GM18502 (cell line): ENCODE measurements at regions not wholly inside any gene's neighbourhood (a gene's known extent, or its start where the extent isn't known, plus 50 kb on each side); places are given as distances from the start of the nearest gene placed in this dataset.

Source experiments
- ATAC-seq: cut with Tn5 transposase; IDR thresholded peaks from one replicate; pipeline ENCODE4 v1.9.1; 2021; ENCODE audit warnings: mild to moderate bottlenecking; ENCODE audit not compliant: unreplicated experiment, poor library complexity

DNA sequence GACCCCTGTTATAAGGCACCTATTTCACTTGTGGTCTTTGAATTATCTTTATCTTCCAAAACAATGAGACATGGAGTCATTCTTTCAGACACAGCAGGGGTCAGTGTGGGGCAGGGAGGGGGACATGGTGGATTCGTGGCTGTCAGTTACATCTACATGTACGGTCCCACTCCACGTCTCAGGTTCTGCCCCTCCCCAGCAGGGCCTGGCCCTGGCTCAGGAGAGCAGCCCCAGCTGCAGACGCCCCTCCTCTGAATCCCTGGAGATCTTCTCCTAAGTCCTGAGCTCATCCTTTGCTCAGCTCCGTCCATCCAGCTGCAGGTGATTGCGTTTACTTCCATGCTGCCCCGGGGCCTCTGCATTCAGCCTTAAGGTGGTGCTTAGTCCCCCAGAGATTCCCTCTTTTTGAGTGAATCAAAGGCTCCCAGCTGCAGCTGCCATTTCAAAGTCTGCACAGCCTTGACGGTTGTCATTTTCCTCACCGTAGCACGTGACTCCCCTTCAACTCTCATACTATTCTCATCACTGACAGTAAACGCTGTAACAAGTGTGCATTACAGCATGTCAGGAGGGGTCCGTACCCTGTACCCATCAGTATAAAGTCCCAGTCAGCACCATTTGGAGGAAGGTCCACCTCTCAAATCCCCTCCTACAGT is 113.4 kb upstream of the TCERG1L start:
- no peak for ATAC-seq

DNA sequence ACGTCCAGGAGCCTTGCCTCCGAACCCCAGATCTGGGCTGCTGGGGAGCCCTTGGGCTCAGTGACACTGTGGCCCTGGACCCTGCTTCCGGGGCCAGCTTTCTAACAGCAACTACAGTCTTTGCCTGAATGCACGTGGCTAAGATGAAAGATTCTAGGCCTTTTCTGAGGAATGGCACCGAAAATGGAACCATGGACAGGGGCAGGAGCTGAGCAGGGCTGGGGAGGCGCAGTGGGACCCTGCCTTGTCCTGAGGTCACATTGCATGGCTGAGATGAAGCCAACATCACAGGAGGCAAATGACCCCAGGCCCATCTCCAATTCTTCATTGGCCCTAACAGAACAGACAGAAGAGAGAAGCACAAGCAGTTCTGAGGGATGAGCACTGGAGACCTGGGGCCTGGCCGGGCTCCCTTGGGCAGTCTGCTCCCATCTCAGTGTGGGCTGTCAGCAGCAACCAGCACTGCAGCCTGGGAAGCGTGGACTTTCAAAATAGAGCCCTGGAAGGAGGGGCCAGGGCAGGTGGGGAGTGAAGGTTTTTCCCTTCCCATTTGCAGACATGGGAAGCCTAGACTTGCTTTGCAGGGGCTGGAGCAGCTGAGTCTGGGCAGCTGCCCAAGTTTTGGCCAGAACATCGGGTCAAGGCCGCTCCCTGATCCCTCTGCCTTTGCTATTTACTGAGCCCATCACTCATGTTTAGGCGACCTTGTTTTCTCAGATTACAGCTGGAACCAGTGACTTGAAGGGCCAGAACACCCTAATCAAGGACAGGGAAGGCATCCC is 114.4 kb upstream of the TCERG1L start:
- no peak for ATAC-seq

DNA sequence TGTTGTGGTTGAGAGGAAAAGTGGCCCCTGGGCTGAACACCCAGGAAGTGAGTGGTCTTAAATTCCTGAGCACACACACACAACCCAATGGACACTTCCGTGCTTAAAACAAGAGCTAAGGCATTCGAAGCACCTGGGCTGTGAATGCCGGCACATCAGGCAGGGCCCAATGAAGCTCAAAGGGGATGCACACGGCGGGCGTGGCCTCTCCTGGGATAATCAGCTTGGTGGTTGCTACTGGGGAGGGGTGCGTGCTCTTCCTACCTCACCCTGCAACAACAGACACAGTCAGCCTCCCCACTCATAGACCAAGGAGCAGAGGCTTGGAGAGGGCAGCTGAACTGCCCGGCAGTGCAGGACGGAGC is 115.0 kb upstream of the TCERG1L start:
- ATAC-seq = no peak

DNA sequence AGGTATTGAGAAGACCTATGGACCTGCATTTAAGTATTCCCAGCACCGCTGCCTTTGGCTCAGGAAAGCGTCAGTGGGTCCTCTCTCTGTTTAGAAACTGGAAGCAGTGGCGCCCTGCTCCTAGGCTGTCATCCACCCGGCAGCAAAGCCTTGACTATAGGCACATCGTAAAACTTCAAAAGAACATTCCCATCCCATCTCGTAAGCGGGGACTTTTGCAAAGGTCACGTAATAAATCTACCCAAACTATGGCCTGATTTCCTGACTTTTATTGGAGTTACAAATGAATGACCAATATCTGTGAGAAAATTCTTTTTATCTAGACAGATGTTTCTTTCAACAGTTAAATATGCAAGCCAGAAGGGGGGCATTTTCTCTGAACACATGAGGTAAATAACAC is 115.8 kb upstream of the TCERG1L start:
- no peak for ATAC-seq

DNA sequence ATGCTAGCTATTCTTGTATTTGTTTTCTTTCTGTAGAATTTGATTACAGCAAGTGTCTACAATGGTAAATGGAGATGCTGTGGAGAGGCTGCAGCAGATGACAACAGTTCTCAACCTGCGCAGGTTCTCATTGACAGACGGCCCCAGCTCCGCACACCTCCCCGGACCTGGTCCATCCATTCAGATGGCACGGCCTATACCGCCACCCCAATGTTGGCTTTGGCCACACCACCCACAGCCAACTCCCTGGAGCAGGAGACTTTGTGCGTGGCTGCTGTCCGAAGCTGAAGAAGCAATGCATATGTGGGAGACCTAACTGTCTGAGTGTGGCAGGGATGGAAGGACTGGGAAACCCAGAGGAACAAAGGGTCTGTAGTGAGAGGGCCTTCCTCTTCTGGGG is 116.4 kb upstream of the TCERG1L start:
- no peak for ATAC-seq

DNA sequence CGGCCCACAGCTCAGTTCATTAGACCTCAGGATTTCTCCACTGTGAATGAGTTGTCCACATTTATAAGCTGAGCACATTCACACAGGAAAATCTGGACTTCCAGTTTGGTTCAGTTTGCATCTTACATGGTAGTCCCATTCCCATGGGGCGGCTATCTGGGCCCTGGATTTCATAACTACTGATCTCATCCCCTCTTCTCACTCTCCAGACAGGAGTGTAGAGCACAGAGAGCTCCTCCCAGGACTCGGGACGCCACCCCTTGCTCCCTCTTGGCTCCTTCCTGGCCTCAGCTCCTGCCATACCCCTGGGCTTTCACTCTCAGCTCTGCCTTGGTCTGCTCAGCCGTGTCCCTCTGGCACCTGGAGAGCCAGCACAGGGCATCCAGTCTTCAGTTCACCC is 117.6 kb upstream of the TCERG1L start:
- no peak for ATAC-seq

DNA sequence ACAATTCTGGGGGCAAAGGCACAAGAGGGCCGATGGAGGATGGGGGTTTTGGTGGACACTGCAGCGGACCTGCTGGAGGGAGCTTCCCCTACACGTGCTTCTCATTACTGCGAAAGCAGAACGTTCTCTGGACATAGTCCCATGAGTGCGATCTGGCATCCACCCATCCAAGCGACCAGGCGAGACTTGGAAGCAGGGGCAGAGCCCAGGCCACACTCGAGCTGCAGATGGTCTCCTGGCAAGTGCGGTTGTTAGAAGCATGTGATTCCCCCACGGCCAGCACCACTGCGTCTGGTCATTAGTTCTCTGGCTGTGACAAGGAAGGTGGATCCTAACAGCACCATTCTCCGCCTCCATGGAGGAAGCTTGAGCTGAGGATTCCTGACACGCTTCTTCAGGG is 118.4 kb upstream of the TCERG1L start:
- no peak for ATAC-seq

DNA sequence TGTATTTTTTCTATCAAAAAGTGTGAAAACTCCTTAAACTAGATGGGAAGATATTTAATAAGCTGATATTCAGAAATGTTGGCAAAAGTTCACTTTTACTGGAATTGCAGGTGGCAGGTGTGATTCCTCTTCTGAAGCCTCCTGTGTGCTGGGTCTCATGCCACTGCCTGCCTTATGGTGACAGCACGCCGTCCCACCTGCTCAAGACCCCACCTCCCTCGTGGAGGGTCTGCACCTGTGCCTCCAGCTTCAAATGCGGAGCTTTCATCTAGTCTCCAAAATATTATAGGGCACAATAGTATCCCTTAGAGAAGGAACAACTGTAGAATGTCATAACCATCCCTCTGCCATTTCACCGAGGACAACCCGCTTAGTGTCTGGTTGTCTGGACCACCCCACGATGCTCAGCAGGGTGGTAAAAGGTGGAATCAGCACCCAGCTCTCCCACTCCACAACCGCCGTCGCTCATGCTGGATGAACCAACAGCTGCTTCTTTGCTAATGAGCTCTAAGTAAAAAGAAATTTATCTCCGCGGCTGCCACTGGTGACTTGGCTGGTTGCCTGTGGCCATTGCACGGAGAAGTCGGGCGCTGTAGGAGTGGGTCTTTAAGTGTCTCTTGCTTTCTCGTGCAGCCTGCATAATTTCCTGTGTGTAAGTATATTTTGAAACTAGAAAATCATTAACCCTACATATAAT is 119.3 kb upstream of the TCERG1L start:
- no peak for ATAC-seq

DNA sequence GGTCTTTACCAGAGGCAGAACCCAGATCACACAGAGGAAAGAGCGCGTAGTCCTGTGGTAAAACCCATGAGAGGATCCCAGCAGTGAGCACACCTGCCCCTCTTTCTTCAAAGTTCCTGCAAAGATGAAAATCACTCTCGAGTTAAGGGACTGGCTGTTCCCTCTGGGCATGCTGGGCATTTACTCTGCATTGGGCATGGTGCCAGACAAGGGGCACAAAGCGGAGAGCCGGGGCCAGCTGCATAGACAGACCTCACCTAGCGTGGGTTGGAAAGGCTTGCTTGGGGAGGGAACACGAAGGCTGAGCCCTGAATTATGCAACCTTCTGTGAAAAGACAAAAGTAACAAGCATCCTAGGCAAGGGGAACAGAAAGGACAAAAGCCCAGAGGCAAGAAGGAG is 120.0 kb upstream of the TCERG1L start:
- ATAC-seq = no peak

DNA sequence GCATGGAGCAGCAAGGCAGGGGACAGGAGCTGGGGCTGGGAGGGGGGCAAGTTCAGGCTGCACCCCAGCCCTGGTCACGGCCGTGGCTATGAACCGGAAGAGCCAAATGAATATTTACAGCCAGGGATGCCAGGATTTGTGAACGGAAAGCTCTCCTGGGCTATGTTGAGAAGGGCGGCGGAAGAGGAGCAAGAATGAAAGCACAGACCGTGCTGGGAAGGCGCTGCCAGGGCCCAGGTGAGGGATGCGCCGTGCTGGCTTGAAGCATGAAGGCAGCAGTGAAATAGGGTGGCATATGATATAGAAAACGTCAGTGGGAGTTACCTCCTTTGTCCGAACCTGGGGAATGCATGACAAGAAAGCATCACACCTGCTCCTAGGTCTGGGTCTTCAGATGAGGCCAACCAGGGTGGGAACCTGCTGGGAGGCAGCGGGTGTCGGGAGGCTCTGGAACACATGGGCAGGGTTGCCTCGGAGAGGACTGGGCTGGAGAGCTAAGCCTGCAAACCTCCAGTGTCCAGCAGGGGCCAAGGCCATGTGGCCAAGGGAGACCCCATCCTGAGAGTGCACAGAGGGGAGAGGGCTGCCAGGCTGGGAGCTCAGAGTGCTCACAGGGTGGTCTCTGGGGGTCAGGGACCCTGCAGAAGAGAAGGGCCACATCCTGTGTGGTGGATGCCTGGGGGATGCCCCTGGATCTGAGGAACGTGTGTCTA is 120.6 kb upstream of the TCERG1L start:
- ATAC-seq = no peak

DNA sequence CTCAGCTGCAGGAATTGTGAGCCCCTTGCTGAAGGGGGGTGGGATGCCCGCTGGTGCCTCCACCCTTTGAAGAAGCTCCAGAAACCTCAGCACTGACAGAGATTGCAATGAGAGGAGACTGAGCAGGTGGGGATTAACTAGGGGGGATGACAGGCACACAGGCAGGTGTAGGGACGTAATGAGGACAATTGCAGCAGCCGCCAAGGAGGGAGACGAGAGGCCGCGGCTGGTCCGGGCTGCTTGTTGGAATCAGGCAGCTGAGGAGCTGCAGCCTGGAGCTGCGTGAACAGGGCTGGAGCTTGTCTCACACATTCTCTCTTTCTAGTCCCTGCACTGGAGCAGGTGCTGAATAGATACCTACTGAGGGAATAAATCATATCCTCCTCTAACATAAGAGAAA is 122.0 kb upstream of the TCERG1L start:
- ATAC-seq = no peak

DNA sequence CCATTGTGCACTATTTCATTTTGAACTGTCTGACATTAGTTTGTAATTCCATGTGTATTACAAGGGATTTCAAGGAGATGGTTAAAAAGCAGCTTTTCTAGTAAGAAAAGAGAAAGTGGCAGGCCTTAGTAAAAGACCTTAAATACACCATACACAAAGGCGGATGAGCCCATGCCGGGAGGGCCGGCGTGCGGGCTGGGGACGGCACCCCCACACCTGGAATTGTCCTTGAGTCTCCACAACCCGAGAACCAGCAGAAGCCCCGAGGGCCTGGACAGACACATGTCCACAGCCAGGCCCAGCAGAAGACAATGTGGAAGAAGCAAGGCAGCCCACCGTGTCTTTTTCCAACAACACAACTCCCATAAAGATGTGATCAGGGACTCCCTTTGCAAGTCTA is 123.7 kb upstream of the TCERG1L start:
- no peak for ATAC-seq

DNA sequence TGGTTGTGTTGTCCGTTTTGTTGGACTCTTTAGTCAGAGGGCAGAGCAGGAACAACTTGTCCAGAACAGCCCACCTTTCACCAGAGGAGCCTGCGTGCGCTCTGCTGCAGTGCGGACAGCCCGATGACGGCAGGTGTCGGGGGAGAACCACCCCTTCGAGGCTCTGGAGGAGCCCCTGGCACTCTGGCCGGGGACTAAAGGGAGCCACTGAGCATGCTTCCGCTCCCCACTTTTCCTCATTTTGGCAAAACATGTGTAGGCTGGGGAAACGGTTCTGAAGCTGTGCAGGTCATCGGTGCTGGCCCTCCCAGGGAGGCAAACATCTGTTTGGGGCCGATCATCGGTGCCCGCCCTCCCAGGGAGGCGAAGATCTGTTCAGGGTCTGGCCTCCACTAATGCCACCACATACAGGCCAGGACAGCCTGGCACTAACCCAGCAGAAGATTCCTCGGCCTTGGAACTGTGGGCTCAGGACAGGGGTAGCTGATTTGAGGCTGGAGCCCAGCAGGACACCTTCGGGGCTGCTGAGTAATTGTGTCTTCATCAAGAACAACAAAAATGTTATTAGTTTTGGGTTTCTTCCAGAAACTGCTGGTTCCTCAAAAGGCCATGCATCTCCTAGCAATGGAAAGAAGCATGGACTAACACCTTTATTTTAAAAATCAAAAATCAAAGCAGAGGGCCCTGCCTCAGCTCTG is 124.4 kb upstream of the TCERG1L start:
- no peak for ATAC-seq

DNA sequence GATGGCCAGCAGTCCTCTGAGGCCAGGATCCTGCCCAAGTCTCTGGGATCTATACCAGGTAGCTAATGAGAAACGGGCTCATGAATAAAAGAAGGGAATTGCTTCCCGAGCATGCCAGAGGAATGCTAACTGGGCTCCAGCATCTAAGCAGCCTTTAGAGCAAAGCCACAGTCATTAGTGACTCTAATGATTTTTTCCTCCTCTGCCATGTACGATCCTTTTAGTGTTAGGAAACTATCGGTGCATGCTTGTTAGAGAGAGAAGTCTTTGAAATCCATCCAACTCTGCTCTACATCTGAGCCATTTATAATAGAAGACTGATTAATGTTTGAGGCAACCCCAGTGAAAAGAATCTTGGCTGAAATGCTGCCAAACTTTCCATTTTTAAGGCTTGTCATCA is 124.9 kb upstream of the TCERG1L start:
- ATAC-seq = no peak

DNA sequence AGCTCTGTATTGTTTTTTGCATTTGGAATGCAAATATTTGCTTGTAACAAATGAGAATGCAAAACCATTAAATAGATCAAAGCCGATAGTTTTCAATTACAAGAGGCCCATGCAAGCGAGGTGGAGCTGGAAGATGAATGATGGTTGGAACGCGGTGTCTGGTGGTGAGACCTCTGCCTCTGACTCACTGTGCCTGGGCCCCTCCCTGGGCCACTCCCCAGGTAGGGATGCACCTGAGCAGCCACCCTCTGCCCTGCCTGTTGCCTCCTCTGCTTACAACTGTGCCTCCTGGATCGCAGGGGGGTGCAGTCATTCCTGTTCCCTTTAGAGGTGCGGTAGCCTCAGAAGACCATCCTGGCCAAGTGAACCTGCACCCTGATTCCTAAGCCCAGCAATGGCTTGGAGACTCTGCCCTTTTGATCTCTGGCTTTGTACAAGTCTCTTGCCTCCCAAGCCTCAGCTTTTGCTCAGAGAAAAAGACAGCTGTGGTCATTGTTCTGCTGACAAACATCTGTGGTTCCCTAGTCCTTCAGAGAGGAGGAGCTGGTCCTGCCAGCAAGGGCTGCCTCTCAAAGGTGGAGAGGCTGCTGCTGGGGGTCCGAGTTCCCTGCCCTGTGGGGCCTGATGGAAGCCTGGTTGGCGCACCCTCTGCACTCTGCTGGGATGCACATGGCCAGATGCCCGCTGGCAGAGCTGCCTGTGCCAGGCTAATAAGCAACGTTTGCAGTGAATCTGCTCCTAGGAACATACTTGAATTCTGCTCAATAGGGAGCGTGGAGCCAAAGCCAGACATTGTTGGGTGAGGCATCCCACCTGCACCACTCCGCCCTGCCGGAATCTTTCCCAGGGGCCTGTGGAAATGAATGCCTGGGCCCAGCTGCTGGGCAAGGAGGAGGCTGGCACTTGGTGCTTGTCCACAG is 126.3 kb upstream of the TCERG1L start:
- ATAC-seq = no peak

DNA sequence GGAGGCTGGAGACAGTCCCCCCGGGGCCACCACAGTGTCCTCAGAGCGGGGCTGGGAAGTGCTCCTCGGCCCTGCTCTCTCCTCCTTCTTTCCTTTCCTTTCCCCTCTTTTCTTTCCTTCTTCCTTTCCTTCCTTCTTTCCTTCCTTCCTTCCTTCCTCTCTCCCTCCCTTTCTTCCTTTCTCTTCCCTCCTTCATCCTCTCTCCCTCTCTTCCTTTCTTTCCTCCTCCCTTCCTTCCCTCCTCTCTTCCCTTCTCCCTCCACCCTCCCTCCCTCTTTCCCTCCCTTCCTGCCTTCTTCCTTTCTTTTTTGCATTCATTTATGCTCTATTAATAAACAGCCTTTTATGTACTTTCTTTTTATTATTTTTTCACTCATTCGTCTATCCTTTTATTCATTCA is 127.1 kb upstream of the TCERG1L start:
- ATAC-seq = no peak

DNA sequence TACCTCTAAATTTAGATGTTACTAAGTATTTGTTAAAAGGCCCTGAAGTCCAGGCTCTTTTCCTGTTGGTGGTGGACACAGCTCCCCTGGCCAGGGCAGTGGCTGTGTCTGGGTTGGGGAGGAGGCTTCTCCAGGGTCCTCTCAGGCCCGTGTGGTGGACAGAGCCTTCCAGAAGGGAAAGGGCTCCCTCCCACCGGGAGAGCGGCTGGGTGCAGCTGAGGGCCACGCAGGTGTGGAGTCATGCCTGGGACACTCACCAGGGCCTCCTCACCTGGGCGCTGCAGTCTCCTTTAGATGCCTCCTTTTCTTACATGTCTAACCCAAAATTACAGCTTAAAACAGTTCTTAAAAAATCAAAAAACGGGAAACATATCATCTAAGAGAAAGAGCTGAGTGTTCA is 128.2 kb upstream of the TCERG1L start:
- no peak for ATAC-seq

DNA sequence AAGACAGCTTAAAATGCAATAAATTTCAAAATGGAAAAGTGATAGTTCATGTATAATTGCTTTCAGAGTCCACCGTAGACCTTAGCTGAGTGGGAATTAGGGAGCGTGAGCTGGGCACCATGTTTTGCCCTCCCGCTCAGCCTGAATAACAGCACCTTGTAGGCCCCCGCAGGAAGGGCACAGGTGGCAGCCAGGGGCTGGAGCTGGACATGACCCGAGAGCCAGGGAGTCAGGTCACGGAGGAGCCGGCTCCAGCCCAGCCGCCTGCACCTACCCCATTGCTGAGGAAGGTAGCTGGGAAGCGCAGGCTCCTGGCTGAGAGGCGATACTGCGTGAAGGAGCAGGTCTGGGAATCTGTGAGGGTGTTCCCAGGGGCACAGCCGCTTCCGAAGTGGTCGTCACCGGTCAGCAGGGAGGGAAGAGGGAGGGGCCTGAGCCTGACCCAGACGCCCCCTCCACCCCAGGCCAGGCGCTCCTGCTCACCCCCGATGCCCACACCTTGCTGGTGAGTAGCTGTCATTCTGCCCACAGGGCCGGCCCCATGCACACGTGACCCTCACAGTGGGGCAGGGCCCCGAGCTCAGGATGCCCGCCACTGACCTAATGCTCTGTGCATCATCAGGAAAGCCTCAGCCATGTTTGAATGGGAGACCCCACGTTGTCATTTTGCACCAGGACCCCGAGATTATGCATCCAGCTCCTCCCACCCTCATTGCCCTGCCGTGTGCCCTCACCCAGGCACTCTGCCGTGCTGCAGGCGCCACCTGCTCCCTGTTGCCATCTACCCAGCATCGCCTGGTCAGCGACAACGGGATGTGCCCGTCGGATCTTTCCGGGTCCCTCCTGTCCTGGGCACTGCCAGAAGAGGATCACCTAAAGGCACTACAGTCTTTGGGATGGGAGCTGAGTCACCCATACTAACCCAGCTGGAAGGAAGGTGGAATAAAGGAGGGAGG is 129.2 kb upstream of the TCERG1L start:
- ATAC-seq = no peak
